Adrenal gland (tissue), 5 donors: ENCODE measurements at regions not wholly inside any gene's neighbourhood (a gene's known extent, or its start where the extent isn't known, plus 50 kb on each side); places are given as distances from the start of the nearest gene placed in this dataset.

Experiments used
- POLR2A ChIP-seq, 2 donors: fragments of 450-650 bp; IDR thresholded peaks; one replicate each; pipeline ENCODE4 v1.6.1; 2017; ENCODE audit warnings: antibody characterized with exemption in 2 of 2, mild to moderate bottlenecking in 2 of 2, moderate library complexity in 1 of 2
- TF ChIP-seq, protein P1 (sequence below), 6 experiments: fragments of 450-650 bp in 4 of 6; fragments of 200-600 bp in 2 of 6; sonication (generic) in 1 of 6; IDR thresholded peaks; 1 replicate in 5 of 6; 2 replicates in 1 of 6; pipeline versions ENCODE4 v1.5.1 to v1.8.0; 2016 to 2021; ENCODE audit warnings: antibody characterized with exemption in 6 of 6, mild to moderate bottlenecking in 2 of 6, moderate library complexity in 1 of 6
- donor health status: DM: no; HTN: no; CAD: no.

DNA sequence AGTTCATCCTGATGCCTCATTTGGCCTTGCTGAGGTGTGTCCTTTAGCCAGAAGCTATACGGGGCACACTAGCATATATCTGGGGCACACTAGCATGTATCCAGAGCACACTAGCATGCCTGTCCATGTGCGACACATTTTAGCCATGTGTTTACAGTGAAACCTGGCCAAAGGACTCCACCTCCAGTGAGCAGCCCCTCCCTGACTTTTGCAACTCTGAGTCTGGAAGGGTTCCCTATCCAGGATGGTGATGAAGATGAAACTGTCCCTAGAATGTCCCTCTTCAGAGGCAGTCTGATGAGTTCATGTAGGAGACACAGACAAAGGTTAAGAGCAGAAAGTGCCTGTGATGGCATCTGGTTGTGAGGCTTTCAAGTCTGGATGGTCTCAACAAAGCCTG, 61.4 kb upstream of the LGALSL start:
- TF ChIP-seq, protein P1, sequence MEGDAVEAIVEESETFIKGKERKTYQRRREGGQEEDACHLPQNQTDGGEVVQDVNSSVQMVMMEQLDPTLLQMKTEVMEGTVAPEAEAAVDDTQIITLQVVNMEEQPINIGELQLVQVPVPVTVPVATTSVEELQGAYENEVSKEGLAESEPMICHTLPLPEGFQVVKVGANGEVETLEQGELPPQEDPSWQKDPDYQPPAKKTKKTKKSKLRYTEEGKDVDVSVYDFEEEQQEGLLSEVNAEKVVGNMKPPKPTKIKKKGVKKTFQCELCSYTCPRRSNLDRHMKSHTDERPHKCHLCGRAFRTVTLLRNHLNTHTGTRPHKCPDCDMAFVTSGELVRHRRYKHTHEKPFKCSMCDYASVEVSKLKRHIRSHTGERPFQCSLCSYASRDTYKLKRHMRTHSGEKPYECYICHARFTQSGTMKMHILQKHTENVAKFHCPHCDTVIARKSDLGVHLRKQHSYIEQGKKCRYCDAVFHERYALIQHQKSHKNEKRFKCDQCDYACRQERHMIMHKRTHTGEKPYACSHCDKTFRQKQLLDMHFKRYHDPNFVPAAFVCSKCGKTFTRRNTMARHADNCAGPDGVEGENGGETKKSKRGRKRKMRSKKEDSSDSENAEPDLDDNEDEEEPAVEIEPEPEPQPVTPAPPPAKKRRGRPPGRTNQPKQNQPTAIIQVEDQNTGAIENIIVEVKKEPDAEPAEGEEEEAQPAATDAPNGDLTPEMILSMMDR (IDR thresholded peaks at IDR 0.05): no peak
- TF ChIP-seq POLR2A (IDR thresholded peaks at IDR 0.05): no peak
